Heart left ventricle (tissue), 13 donors: ENCODE measurements at regions not wholly inside any gene's neighbourhood (a gene's known extent, or its start where the extent isn't known, plus 50 kb on each side); places are given as distances from the start of the nearest gene placed in this dataset.

Experiments used
- POLR2A ChIP-seq, 2 donors: fragments of 450-650 bp; IDR thresholded peaks; one replicate each; pipeline ENCODE4 v1.6.1; 2017; ENCODE audit warnings: antibody characterized with exemption in 2 of 2, mild to moderate bottlenecking in 2 of 2, moderate library complexity in 2 of 2
- TF ChIP-seq, protein P1 (sequence below), 12 donors: fragments of 200-600 bp; sonication (generic) in 4 of 12; IDR thresholded peaks; one replicate each; pipeline versions ENCODE4 v1.5.0 to v1.8.0; 2018 to 2022; ENCODE audit warnings: antibody characterized with exemption in 12 of 12, mild to moderate bottlenecking in 5 of 12
- donor health status: ischemic (EF 13 %, LVEDD 7.1; RV severe dilation, severe dysfunction).
- donor health status: DM: no; HTN: yes; CAD: no.
- donor health status: DM: no; HTN: no; CAD: no.
- donor health status: ischemic (EF 25% LVEDD 6.9; RV normal size, moderate dysfunction).
- donor health status: ischemic (EF 25% LVEDD 5.7; RV mildly dilated, moderate dysfunction).
- donor health status: ischemic (EF 35%, LVEDD 5.7; RV mildly dilated, moderate dysfunction).
- donor health status: nonischemic (EF 11% LVEDD 7.7; RV severe dilation, severe dysfunction).
- donor health status: DM: yes; HTN: yes; CAD: no.
- donor health status: PGD.
- donor health status: ischemic (EF 29% LVEDD 5.4; RV normal size, mild dysfunction).
- donor health status: nonischemic (EF 23%, LVEDD 6.1; RV moderate dilation, normal function).

DNA sequence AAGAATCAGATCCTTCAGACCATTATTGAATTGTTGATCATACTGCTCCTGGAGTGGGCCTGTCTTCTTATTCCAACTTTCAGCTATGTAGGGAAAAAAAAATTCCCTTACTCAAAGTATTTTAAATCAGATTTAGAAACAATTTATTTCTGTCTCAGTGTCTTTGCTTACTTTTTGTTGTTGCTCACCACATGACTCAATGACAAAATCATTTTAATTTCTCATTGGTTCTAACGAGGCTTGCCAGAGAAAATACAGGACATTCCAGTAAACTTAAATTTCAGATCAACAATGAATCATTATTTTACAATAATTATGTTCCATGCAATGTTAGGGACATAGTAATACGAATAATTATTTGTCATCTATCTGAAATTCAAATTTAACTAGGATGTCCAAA, 748.5 kb upstream of the CBLB start:
- TF ChIP-seq, protein P1, sequence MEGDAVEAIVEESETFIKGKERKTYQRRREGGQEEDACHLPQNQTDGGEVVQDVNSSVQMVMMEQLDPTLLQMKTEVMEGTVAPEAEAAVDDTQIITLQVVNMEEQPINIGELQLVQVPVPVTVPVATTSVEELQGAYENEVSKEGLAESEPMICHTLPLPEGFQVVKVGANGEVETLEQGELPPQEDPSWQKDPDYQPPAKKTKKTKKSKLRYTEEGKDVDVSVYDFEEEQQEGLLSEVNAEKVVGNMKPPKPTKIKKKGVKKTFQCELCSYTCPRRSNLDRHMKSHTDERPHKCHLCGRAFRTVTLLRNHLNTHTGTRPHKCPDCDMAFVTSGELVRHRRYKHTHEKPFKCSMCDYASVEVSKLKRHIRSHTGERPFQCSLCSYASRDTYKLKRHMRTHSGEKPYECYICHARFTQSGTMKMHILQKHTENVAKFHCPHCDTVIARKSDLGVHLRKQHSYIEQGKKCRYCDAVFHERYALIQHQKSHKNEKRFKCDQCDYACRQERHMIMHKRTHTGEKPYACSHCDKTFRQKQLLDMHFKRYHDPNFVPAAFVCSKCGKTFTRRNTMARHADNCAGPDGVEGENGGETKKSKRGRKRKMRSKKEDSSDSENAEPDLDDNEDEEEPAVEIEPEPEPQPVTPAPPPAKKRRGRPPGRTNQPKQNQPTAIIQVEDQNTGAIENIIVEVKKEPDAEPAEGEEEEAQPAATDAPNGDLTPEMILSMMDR (IDR thresholded peaks at IDR 0.05), result no peak
- TF ChIP-seq POLR2A (IDR thresholded peaks at IDR 0.05), result no peak
